GM12874 (cell line): ENCODE measurements at regions not wholly inside any gene's neighbourhood (a gene's known extent, or its start where the extent isn't known, plus 50 kb on each side); places are given as distances from the start of the nearest gene placed in this dataset.

Experiments used
- CTCF ChIP-seq: IDR thresholded peaks from 2 replicates; pipeline ENCODE4 v1.5.1; 2011; ENCODE audit warnings: low read depth, mild to moderate bottlenecking, control low read depth, low read length, moderate library complexity; ENCODE audit not compliant: insufficient read depth

- TF ChIP-seq CTCF: no peak
Measured at GRCh38 chr18:28607991-28608390, 431.1 kb upstream of the CDH2 start.

- no peak for TF ChIP-seq CTCF
Measured at GRCh38 chr18:28606686-28607085, 429.8 kb upstream of the CDH2 start.

GRCh38 chr18:28602391-28602790, 425.5 kb upstream of the CDH2 start:
- TF ChIP-seq CTCF: no peak

- TF ChIP-seq CTCF: no peak
Measured at GRCh38 chr18:28594034-28594433, 417.1 kb upstream of the CDH2 start.

GRCh38 chr18:28588884-28589549, 412.1 kb upstream of the CDH2 start:
- no peak for TF ChIP-seq CTCF

- no peak for TF ChIP-seq CTCF
Measured at GRCh38 chr18:28584731-28585130, 407.8 kb upstream of the CDH2 start.

- TF ChIP-seq CTCF: no peak
Measured at GRCh38 chr18:28582724-28583123, 405.8 kb upstream of the CDH2 start.

- no peak for TF ChIP-seq CTCF
Measured at GRCh38 chr18:28581521-28582071, 404.7 kb upstream of the CDH2 start.
